ENCODE measurements at regions not wholly inside any gene's neighbourhood (a gene's known extent, or its start where the extent isn't known, plus 50 kb on each side); places are given as distances from the start of the nearest gene placed in this dataset.

- intact Hi-C loops (cut with DNase I), result no loop called here
- Histone ChIP-seq H3K27me3 (no peaks in the 10 kb centered on the region), H3K9me3 (no peaks in the 10 kb centered on the region), H3K27ac (no peak overlapping the region), H3K36me3 (no peaks in the 10 kb centered on the region), H3K4me1 (no peaks in the 10 kb centered on the region), H3K4me3 (no peak overlapping the region)
- ATAC-seq, result no peak
- TF ChIP-seq POLR2A (IDR thresholded peaks at IDR 0.05), result no peak
- TF ChIP-seq CTCF (IDR thresholded peaks at IDR 0.05), result no peak
- 47% methylated on average over 2 of the region's 2 CpGs for WGBS (ENCODE audit: insufficient coverage, low coverage, low lambda C conversion rate, missing lambda C conversion rate)
- no peak for DNase-seq
Measured at GRCh38 chr10:90394311-90394710, 463.5 kb downstream of the HTR7 start.

GRCh38 chr10:90396721-90397120 lies 461.1 kb downstream of the HTR7 start:
- DNase-seq, result no peak
- no peak for ATAC-seq
- no peak overlapping the region for H3K4me3 ChIP-seq
- no peaks in the 10 kb centered on the region for H3K9me3 ChIP-seq
- no peaks in the 10 kb centered on the region for H3K4me1 ChIP-seq
- intact Hi-C loops (cut with DNase I), result no loop called here
- no peak for TF ChIP-seq CTCF (IDR thresholded peaks at IDR 0.05)
- TF ChIP-seq POLR2A (IDR thresholded peaks at IDR 0.05), result no peak
- H3K27me3 ChIP-seq, result no peaks in the 10 kb centered on the region
- H3K27ac ChIP-seq, result no peak overlapping the region
- no peaks in the 10 kb centered on the region for H3K36me3 ChIP-seq

GRCh38 chr10:90398566-90398965 lies 459.3 kb downstream of the HTR7 start:
- intact Hi-C loops (cut with DNase I), result no loop called here
- Histone ChIP-seq H3K4me1 (no peaks in the 10 kb centered on the region), H3K36me3 (no peaks in the 10 kb centered on the region), H3K4me3 (no peak overlapping the region), H3K27ac (no peak overlapping the region), H3K27me3 (no peaks in the 10 kb centered on the region), H3K9me3 (no peaks in the 10 kb centered on the region)
- ATAC-seq (no peak), DNase-seq (no peak)
- TF ChIP-seq CTCF (IDR thresholded peaks at IDR 0.05), result no peak
- TF ChIP-seq POLR2A (IDR thresholded peaks at IDR 0.05), result no peak

- TF ChIP-seq CTCF (IDR thresholded peaks at IDR 0.05), result no peak
- TF ChIP-seq POLR2A (IDR thresholded peaks at IDR 0.05), result no peak
- DNase-seq (no peak), ATAC-seq (no peak)
- H3K27me3 ChIP-seq, result no peaks in the 10 kb centered on the region
- H3K4me3 ChIP-seq, result no peak overlapping the region
- intact Hi-C loops (cut with DNase I), result no loop called here
- H3K4me1 ChIP-seq, result no peaks in the 10 kb centered on the region
- no peaks in the 10 kb centered on the region for H3K9me3 ChIP-seq
- H3K36me3 ChIP-seq, result no peaks in the 10 kb centered on the region
- 52% methylated on average over 1 of the region's 1 CpG for WGBS (ENCODE audit: insufficient coverage, low coverage, low lambda C conversion rate, missing lambda C conversion rate)
- no peak overlapping the region for H3K27ac ChIP-seq
Measured at GRCh38 chr10:90399782-90400181, 458.1 kb downstream of the HTR7 start.

- ATAC-seq (no peak), DNase-seq (no peak)
- Histone ChIP-seq H3K27ac (no peak overlapping the region), H3K9me3 (no peaks in the 10 kb centered on the region), H3K4me1 (no peaks in the 10 kb centered on the region), H3K27me3 (no peaks in the 10 kb centered on the region), H3K36me3 (no peaks in the 10 kb centered on the region), H3K4me3 (no peak overlapping the region)
- 84% methylated on average over 2 of the region's 2 CpGs for WGBS (ENCODE audit: insufficient coverage, low coverage, low lambda C conversion rate, missing lambda C conversion rate)
- TF ChIP-seq POLR2A (IDR thresholded peaks at IDR 0.05), result no peak
- no peak for TF ChIP-seq CTCF (IDR thresholded peaks at IDR 0.05)
- intact Hi-C loops (cut with DNase I), result no loop called here
Measured at GRCh38 chr10:90403211-90404000, 454.4 kb downstream of the HTR7 start.
